NB4 (cell line): ENCODE measurements at regions not wholly inside any gene's neighbourhood (a gene's known extent, or its start where the extent isn't known, plus 50 kb on each side); places are given as distances from the start of the nearest gene placed in this dataset.

Source experiments
- POLR2A ChIP-seq: IDR thresholded peaks from 2 replicates; pipeline ENCODE4 v1.6.1; 2011; ENCODE audit warnings: mild to moderate bottlenecking; ENCODE audit not compliant: insufficient read length; ENCODE audit errors: extremely low read depth
- TF ChIP-seq, protein P1 (sequence below): IDR thresholded peaks from one replicate; pipeline ENCODE4 v1.5.1; 2012; ENCODE audit warnings: low read depth, low read length

- TF ChIP-seq, protein P1, sequence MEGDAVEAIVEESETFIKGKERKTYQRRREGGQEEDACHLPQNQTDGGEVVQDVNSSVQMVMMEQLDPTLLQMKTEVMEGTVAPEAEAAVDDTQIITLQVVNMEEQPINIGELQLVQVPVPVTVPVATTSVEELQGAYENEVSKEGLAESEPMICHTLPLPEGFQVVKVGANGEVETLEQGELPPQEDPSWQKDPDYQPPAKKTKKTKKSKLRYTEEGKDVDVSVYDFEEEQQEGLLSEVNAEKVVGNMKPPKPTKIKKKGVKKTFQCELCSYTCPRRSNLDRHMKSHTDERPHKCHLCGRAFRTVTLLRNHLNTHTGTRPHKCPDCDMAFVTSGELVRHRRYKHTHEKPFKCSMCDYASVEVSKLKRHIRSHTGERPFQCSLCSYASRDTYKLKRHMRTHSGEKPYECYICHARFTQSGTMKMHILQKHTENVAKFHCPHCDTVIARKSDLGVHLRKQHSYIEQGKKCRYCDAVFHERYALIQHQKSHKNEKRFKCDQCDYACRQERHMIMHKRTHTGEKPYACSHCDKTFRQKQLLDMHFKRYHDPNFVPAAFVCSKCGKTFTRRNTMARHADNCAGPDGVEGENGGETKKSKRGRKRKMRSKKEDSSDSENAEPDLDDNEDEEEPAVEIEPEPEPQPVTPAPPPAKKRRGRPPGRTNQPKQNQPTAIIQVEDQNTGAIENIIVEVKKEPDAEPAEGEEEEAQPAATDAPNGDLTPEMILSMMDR, result no peak
- no peak for TF ChIP-seq POLR2A
Measured at GRCh38 chr7:22040923-22041595, 95.4 kb upstream of the CDCA7L start.
